GM12874 (cell line): ENCODE measurements at regions not wholly inside any gene's neighbourhood (a gene's known extent, or its start where the extent isn't known, plus 50 kb on each side); places are given as distances from the start of the nearest gene placed in this dataset.

Experiments used
- TF ChIP-seq, protein P1 (sequence below): IDR thresholded peaks from 2 replicates; pipeline ENCODE4 v1.5.1; 2011; ENCODE audit warnings: low read depth, mild to moderate bottlenecking, control low read depth, low read length, moderate library complexity; ENCODE audit not compliant: insufficient read depth

DNA sequence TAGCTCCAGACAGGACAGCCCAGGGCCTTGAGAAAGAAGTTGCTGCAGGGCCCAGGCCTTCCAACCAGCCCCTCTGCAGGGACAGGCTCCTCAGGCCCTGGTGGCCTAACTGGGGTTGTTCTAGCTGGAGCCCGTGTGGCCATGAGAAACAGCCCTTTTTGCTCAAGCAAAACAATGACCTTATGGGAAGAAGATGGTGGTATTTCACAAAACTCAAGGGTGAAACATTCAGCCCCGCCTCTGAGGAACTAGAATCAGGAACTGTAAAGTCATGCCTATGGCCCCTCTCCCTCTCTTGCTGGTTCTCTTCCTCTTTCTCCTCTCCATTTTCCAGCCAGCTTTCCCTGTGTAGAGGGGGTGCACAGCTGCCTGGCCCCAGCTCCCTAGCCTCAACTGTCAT, 273.3 kb downstream of the RPLP1 start:
- TF ChIP-seq, protein P1, sequence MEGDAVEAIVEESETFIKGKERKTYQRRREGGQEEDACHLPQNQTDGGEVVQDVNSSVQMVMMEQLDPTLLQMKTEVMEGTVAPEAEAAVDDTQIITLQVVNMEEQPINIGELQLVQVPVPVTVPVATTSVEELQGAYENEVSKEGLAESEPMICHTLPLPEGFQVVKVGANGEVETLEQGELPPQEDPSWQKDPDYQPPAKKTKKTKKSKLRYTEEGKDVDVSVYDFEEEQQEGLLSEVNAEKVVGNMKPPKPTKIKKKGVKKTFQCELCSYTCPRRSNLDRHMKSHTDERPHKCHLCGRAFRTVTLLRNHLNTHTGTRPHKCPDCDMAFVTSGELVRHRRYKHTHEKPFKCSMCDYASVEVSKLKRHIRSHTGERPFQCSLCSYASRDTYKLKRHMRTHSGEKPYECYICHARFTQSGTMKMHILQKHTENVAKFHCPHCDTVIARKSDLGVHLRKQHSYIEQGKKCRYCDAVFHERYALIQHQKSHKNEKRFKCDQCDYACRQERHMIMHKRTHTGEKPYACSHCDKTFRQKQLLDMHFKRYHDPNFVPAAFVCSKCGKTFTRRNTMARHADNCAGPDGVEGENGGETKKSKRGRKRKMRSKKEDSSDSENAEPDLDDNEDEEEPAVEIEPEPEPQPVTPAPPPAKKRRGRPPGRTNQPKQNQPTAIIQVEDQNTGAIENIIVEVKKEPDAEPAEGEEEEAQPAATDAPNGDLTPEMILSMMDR, result no peak

DNA sequence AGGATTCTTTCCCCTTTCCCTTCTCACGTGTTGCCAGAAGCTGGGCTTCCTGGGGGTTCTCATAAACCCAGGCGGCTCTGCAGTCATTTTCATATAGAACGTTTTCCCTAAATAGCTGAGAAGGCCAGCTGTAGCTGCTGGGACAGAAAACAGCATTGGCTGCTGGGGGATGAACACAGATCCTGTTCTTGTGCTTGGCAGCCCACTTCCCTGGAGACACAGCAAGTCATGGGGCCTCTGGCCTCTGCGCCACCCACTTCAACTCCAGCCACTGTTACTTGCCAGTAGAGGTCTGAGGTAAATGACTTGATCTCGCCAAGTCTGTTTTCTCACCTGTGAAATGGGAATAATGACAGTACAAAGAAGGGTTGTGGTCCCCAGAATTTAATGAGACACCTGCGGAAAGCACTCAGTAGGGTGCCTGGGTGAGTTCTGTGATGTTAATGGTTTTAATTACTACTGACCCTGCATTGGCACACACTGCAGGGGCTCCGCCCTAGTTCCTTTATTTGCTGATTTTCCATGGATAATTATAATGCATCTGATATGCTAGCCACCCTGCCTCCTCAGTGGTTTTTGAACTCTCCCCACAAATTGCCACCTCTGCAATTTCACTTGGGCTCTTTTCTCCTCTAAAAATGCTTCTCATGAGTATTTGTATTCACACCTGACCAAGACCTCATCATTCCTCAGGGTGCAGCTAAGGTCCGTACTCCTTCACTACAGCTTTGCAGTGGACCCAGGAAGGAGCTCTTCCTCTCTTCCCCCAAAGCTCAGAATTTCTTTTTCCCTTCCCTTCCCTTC, 274.7 kb downstream of the RPLP1 start:
- TF ChIP-seq, protein P1, result no peak

DNA sequence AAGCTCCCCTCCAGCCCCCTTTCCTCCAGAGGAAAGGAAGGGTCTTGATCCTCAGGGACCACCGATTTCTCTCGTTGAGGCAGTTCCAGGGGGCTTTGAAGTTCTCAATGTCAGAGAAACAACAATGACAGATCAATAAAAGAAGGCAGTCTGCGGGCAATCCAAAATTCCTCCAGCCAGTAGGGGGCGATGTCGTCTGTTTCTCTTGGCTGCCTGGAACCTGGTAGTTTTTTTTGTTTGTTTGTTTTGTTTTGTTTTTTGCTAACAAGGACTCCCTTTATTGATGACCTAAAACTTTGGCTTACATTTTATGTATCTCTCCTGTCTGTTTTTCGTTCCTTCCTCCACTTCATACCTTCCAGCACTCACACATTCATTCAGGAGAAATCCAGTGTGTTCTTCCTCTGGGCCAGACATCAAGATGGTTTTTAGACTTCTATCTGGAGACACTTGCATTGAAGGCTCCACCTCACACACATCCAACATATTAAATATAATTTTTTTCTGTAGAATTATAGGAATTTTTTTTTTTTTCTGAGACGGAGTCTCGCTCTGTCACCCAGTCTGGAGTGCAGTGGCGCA, 276.6 kb downstream of the RPLP1 start:
- TF ChIP-seq, protein P1, result peak; percentile 72

DNA sequence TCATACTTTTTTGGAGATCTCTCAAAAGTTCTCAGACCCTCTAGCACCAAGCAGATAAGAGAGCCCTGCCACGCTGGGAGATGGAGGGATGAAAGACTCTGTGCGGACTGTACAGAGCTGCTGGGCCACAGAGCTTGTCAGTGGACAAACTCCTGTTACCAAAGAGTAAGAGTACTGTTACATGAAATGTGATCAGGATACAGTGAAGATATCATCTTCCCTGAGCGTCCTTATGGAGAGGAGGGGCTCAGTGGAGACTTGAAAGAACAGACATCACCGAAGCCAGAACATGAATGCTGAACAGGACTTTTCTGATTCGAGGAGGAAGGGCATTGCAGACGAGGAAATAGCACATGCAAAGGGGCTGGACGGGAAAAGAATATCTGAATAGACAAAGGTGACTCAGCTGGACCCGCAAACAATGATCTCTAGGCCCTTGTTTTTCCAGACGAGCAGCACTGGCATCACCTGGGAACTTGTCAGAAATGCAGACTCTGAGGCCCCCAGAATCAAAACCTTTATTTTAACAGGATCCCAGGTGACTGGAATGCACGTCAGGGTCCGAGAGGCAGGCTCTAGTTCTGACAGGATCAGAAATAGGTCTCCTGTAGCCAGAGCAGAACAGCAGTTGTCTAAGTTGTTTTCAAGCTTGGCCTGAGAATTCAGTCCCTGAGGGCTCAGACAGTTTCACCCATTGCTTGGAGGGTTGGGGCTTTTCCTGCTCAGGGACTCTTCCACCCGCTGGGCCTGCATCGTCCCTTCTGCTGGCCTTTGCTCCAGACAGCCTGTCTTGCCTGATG, 277.9 kb downstream of the RPLP1 start:
- TF ChIP-seq, protein P1, result no peak

DNA sequence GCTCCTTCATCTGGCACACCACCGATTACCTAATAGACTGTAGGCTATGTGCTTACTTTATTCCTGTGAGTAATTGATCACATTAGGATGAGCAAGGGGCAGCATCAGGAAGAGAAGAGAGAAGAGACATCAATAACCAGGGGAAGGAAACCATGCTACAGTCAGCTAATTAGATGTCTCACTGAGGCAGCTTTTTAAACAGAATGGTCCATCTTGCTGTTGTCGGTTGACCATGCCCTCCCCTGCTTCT, 278.4 kb downstream of the RPLP1 start:
- TF ChIP-seq, protein P1, result no peak

DNA sequence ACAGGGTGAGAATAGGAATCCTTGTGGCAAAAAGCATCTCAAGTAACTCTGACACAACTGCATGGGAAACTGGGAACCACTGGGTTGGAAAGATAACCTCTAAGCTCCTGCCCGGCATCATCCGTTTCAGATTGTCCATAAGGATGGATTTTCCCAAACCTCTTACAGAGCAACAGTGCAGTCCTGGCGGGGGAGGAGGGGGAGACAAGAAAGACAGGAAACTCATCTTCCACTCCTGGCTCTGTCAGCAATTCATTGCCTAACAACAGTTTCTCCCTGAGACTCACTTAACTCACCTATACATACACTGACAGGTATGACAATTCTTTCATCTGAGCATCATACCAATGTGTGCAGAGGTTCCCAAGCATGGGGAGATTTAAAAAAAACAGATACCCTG, 279.0 kb downstream of the RPLP1 start:
- TF ChIP-seq, protein P1, result no peak

DNA sequence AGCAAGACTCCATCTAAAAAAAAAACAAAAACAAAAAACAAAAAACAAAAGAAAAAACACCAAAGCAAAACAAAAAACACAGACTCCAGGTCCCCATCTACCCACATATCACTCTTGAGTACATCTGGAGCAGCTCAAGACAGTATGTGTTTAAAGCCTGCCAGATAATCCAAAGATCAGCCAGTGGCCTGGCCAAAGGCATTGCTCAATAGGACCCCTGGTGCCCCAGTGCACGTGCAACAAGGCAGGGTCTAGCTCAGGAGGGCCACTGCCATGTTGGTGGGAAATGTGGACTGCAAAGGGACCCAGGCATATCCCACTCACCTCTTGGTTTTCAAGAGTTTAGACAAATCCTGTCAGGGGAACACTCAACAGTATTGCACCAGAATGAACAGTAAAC, 279.5 kb downstream of the RPLP1 start:
- TF ChIP-seq, protein P1, result no peak
